Uterus (tissue), 3 donors: ENCODE measurements at regions not wholly inside any gene's neighbourhood (a gene's known extent, or its start where the extent isn't known, plus 50 kb on each side); places are given as distances from the start of the nearest gene placed in this dataset.
A peak's percentile ranks its signal among the peaks of the same experiment; 100 is the strongest.

Experiments used
- DNase-seq, 2 donors: peaks; one replicate each; pipeline ENCODE4 v3.0.0-alpha.2; 2019 to 2020
- H3K27ac ChIP-seq, 2 donors: fragments of 200-600 bp; sonication (generic); 1 replicate in 1 of 2; 2 replicates in 1 of 2; pipeline ENCODE4 v1.5.1; 2016 to 2018
- H3K27me3 ChIP-seq, 2 donors: fragments of 200-600 bp; sonication (generic); one replicate each; pipeline ENCODE4 v1.5.1; 2018 to 2019; ENCODE audit warnings: control low read depth in 1 of 2
- H3K36me3 ChIP-seq, 2 donors: fragments of 200-600 bp; sonication (generic); one replicate each; pipeline ENCODE4 v1.5.1; 2019; ENCODE audit warnings: control low read depth in 1 of 2
- H3K4me1 ChIP-seq, 2 donors: fragments of 200-600 bp; sonication (generic); one replicate each; pipeline ENCODE4 v1.5.1; 2018 to 2019; ENCODE audit warnings: control low read depth in 1 of 2
- H3K4me3 ChIP-seq, 2 donors: fragments of 200-600 bp; sonication (generic); 1 replicate in 1 of 2; 2 replicates in 1 of 2; pipeline ENCODE4 v1.5.1; 2018 to 2019; ENCODE audit warnings: mild to moderate bottlenecking in 1 of 2
- H3K9me3 ChIP-seq, 2 donors: fragments of 200-600 bp; sonication (generic); one replicate each; pipeline ENCODE4 v1.5.1; 2019; ENCODE audit warnings: control low read depth in 1 of 2
- CTCF ChIP-seq, 4 experiments: fragments of 200-600 bp in 2 of 4; fragments of 450-650 bp in 2 of 4; sonication (generic) in 2 of 4; IDR thresholded peaks; one replicate each; pipeline ENCODE4 v1.5.1; 2016 to 2019; ENCODE audit warnings: antibody characterized with exemption in 4 of 4, mild to moderate bottlenecking in 2 of 4, moderate library complexity in 1 of 4
- POLR2A ChIP-seq, 2 donors: fragments of 450-650 bp; IDR thresholded peaks; one replicate each; pipeline ENCODE4 v1.6.1; 2016; ENCODE audit warnings: antibody characterized with exemption in 2 of 2, mild to moderate bottlenecking in 1 of 2, moderate library complexity in 1 of 2
- intact Hi-C: fragments of 100-400 bp; cut with DNase I; formaldehyde crosslinking; loops from one replicate; pipeline ENCODE4 v1.15.1; 2023; ENCODE audit warnings: low total_unique reads
- donor health status: DM: yes; HTN: yes; CAD: no.

GRCh38 chr11:109071712-109072524 is 350.1 kb upstream of the C11orf87 start:
- TF ChIP-seq CTCF (IDR thresholded peaks at IDR 0.05): no peak
- no peak for TF ChIP-seq POLR2A (IDR thresholded peaks at IDR 0.05)

GRCh38 chr11:109073032-109073822 is 348.8 kb upstream of the C11orf87 start:
- no peak overlapping the region for H3K27ac ChIP-seq
- H3K27me3 ChIP-seq: no peaks in the 10 kb centered on the region
- no peaks in the 10 kb centered on the region for H3K36me3 ChIP-seq
- TF ChIP-seq POLR2A (IDR thresholded peaks at IDR 0.05) (no peak), CTCF (IDR thresholded peaks at IDR 0.05) (no peak)
- no peaks in the 10 kb centered on the region for H3K9me3 ChIP-seq
- no peak for DNase-seq
- H3K4me3 ChIP-seq: no peak overlapping the region
- no peaks in the 10 kb centered on the region for H3K4me1 ChIP-seq
- intact Hi-C loops: no loop called here

More at GRCh38 chr11:109071712-109072524, 350.1 kb upstream of the C11orf87 start:
- peak; percentile 54 to 57 for DNase-seq
- Histone ChIP-seq H3K27ac (peak overlapping the region; percentile 37 to 54), H3K4me3 (no peak overlapping the region), H3K4me1 (no peaks in the 10 kb centered on the region), H3K9me3 (no peaks in the 10 kb centered on the region), H3K36me3 (no peaks in the 10 kb centered on the region), H3K27me3 (no peaks in the 10 kb centered on the region)
- intact Hi-C loops: no loop called here

- no peaks in the 10 kb centered on the region for H3K4me1 ChIP-seq
- no peak for DNase-seq
- H3K9me3 ChIP-seq: no peaks in the 10 kb centered on the region
- no peaks in the 10 kb centered on the region for H3K36me3 ChIP-seq
- H3K27me3 ChIP-seq: no peaks in the 10 kb centered on the region
- no peak for TF ChIP-seq POLR2A (IDR thresholded peaks at IDR 0.05)
- TF ChIP-seq CTCF (IDR thresholded peaks at IDR 0.05): no peak
- no peak overlapping the region for H3K4me3 ChIP-seq
- no peak overlapping the region for H3K27ac ChIP-seq
- intact Hi-C loops: no loop called here
Observed at GRCh38 chr11:109075976-109076375, 346.0 kb upstream of the C11orf87 start.

DNA sequence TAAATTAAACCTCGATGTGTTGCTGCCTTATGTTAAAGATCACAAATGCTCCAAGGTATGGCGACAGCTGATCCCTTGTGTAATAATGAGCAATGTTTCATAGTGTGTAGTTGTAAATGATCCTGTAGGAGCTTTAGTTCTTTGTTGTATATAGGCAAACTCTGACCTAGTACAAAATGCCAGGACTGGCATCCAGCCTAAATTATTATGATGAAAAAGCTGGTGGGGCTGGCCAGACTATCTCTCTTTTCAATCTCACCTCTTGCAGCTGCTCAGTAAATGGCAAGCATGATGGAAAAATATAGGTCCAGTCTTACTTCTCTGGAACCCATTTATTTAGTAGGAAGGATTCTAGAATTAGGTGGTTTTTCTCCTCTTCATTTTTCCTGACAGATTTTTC is 345.1 kb upstream of the C11orf87 start:
- Histone ChIP-seq H3K27me3 (no peaks in the 10 kb centered on the region), H3K9me3 (no peaks in the 10 kb centered on the region), H3K36me3 (no peaks in the 10 kb centered on the region), H3K27ac (no peak overlapping the region), H3K4me3 (no peak overlapping the region), H3K4me1 (no peaks in the 10 kb centered on the region)
- no peak for TF ChIP-seq CTCF (IDR thresholded peaks at IDR 0.05)
- intact Hi-C loops: no loop called here
- no peak for DNase-seq

- no peaks in the 10 kb centered on the region for H3K9me3 ChIP-seq
Observed at GRCh38 chr11:109077291-109077920, 344.6 kb upstream of the C11orf87 start.

More at GRCh38 chr11:109077291-109077920, 344.6 kb upstream of the C11orf87 start:
- TF ChIP-seq POLR2A (IDR thresholded peaks at IDR 0.05) (no peak), CTCF (IDR thresholded peaks at IDR 0.05) (no peak)
- Histone ChIP-seq H3K27ac (no peak overlapping the region), H3K4me1 (no peaks in the 10 kb centered on the region), H3K27me3 (no peaks in the 10 kb centered on the region), H3K36me3 (no peaks in the 10 kb centered on the region), H3K4me3 (no peak overlapping the region)
- intact Hi-C loops: no loop called here
- no peak for DNase-seq
